CD4-positive, alpha-beta T cell (primary cell): ENCODE measurements at regions not wholly inside any gene's neighbourhood (a gene's known extent, or its start where the extent isn't known, plus 50 kb on each side); places are given as distances from the start of the nearest gene placed in this dataset.

Experiments
- ATAC-seq: fragments of 200-7000 bp; cut with Tn5 transposase; one replicate; pipeline ENCODE4 v1.10.0; 2022; ENCODE audit warnings: mild to moderate bottlenecking; ENCODE audit not compliant: poor library complexity
- CTCF ChIA-PET: fragments of 350-600 bp; sonication (Branson Sonifier 250); formaldehyde crosslinking; loops from one replicate; lab custom pipeline; 2021; ENCODE audit warnings: antibody characterized with exemption, inconsistent platforms; lab: Charles Lee
- POLR2A ChIA-PET: fragments of 350-600 bp; sonication (Branson Sonifier 250); formaldehyde crosslinking; loops from one replicate; lab custom pipeline; 2021; ENCODE audit warnings: antibody characterized with exemption, inconsistent platforms; lab: Charles Lee
- DNase-seq, 14 experiments: peaks; one replicate each; pipeline ENCODE4 v3.0.0-alpha.2; 2013 to 2020; ENCODE audit warnings: mixed read lengths in 2 of 14
- H3K27ac ChIP-seq, 2 donors: one replicate each; pipeline versions ENCODE4 v1.5.1 to v1.7.0; 2013; ENCODE audit warnings: low read length in 2 of 2, low read depth in 1 of 2, mild to moderate bottlenecking in 1 of 2
- H3K27me3 ChIP-seq, 2 experiments: 1 replicate in 1 of 2; 2 replicates in 1 of 2; pipeline versions ENCODE4 v1.6.1 to v1.7.0; 2013; ENCODE audit warnings: low read length in 2 of 2, control low read depth in 1 of 2, mild to moderate bottlenecking in 1 of 2, moderate library complexity in 1 of 2; ENCODE audit not compliant: insufficient read depth in 2 of 2, control insufficient read depth in 1 of 2
- H3K36me3 ChIP-seq: one replicate; pipeline ENCODE4 v1.6.1; 2013; ENCODE audit warnings: low read length, control low read depth; ENCODE audit not compliant: insufficient read depth
- H3K4me1 ChIP-seq: one replicate; pipeline ENCODE4 v1.6.1; 2013; ENCODE audit warnings: low read length, control low read depth; ENCODE audit not compliant: insufficient read depth
- H3K4me3 ChIP-seq: one replicate; pipeline ENCODE4 v1.5.1; 2013; ENCODE audit warnings: mild to moderate bottlenecking, low read length, moderate library complexity
- H3K9me3 ChIP-seq, 2 experiments: 1 replicate in 1 of 2; 2 replicates in 1 of 2; pipeline versions ENCODE4 v1.6.1 to v1.7.0; 2013; ENCODE audit warnings: low read length in 2 of 2, mild to moderate bottlenecking in 2 of 2, control low read depth in 1 of 2, moderate library complexity in 1 of 2; ENCODE audit not compliant: control insufficient read depth in 1 of 2, insufficient read depth in 1 of 2
- H3K27ac Mint-ChIP-seq: one replicate; pipeline ENCODE4 v1.8.0; 2020; ENCODE audit warnings: mixed read lengths
- H3K27me3 Mint-ChIP-seq: one replicate; pipeline ENCODE4 v1.8.0; 2021; ENCODE audit warnings: mixed read lengths
- H3K36me3 Mint-ChIP-seq: one replicate; pipeline ENCODE4 v1.8.0; 2021; ENCODE audit warnings: low read depth, mixed read lengths
- H3K4me1 Mint-ChIP-seq: one replicate; pipeline ENCODE4 v1.8.0; 2021; ENCODE audit warnings: low read depth, mixed read lengths
- H3K4me3 Mint-ChIP-seq: one replicate; pipeline ENCODE4 v1.8.0; 2020; ENCODE audit warnings: mild to moderate bottlenecking, mixed read lengths
- H3K9me3 Mint-ChIP-seq: one replicate; pipeline ENCODE4 v1.8.0; 2020; ENCODE audit warnings: mixed read lengths
- CTCF ChIP-seq: fragments of 200-600 bp; IDR thresholded peaks from one replicate; pipeline ENCODE4 v1.8.0; 2022; ENCODE audit warnings: antibody characterized with exemption, mild to moderate bottlenecking
- intact Hi-C, 2 experiments: fragments of 100-400 bp; cut with DNase I in 1 of 2; cut with micrococcal nuclease in 1 of 2; formaldehyde crosslinking; loops; one replicate each; pipeline versions ENCODE4 v1.15.1 to v1.9.0; 2023 to 2025; cut with DNase I, micrococcal nuclease

GRCh38 chr9:2928411-2928810 lies 84.5 kb upstream of the PUM3 start:
- no peaks in the 10 kb centered on the region for H3K4me1 ChIP-seq
- ChIA-PET POLR2A (no interaction called here), CTCF (no interaction called here)
- peaks cover 0 to 6% of the 10 kb centered on the region in 2 experiments for H3K9me3 ChIP-seq
- TF ChIP-seq CTCF, result no peak
- peaks cover 2 to 5% of the 10 kb centered on the region in 2 experiments for H3K27me3 ChIP-seq
- Mint-ChIP-seq H3K4me1 (no peaks in the 10 kb centered on the region), H3K4me3 (no peak overlapping the region), H3K36me3 (no peaks in the 10 kb centered on the region), H3K9me3 (peaks cover 3% of the 10 kb centered on the region), H3K27ac (no peak overlapping the region), H3K27me3 (peaks cover 12% of the 10 kb centered on the region)
- no peak overlapping the region for H3K4me3 ChIP-seq
- DNase-seq, result no peak
- no peak for ATAC-seq
- H3K36me3 ChIP-seq, result no peaks in the 10 kb centered on the region
- intact Hi-C loops, result no loop called here
- H3K27ac ChIP-seq, result no peak overlapping the region

GRCh38 chr9:2925016-2925415 lies 81.1 kb upstream of the PUM3 start:
- no peaks in the 10 kb centered on the region for H3K9me3 ChIP-seq
- Mint-ChIP-seq H3K27me3 (peaks cover 22% of the 10 kb centered on the region), H3K9me3 (peaks cover 3% of the 10 kb centered on the region), H3K36me3 (no peaks in the 10 kb centered on the region), H3K4me3 (no peak overlapping the region), H3K4me1 (no peaks in the 10 kb centered on the region), H3K27ac (no peak overlapping the region)
- no peaks in the 10 kb centered on the region for H3K36me3 ChIP-seq
- CTCF ChIA-PET, result no interaction called here
- intact Hi-C loops, result no loop called here
- ATAC-seq (no peak), DNase-seq (no peak)
- no peak overlapping the region for H3K4me3 ChIP-seq
- POLR2A ChIA-PET, result no interaction called here
- TF ChIP-seq CTCF, result no peak
- H3K27ac ChIP-seq, result no peak overlapping the region
- H3K4me1 ChIP-seq, result no peaks in the 10 kb centered on the region
- H3K27me3 ChIP-seq, result peaks cover 5% of the 10 kb centered on the region in 2 experiments

- no peaks in the 10 kb centered on the region for H3K9me3 ChIP-seq
- intact Hi-C loops, result no loop called here
- H3K36me3 ChIP-seq, result no peaks in the 10 kb centered on the region
- Mint-ChIP-seq H3K27me3 (peaks cover 24% of the 10 kb centered on the region), H3K4me3 (no peak overlapping the region), H3K4me1 (no peaks in the 10 kb centered on the region), H3K27ac (no peak overlapping the region), H3K9me3 (peaks cover 3% of the 10 kb centered on the region), H3K36me3 (no peaks in the 10 kb centered on the region)
- H3K4me3 ChIP-seq, result no peak overlapping the region
- H3K4me1 ChIP-seq, result no peaks in the 10 kb centered on the region
- TF ChIP-seq CTCF, result no peak
- no peak overlapping the region for H3K27ac ChIP-seq
- ATAC-seq (no peak), DNase-seq (no peak)
- CTCF ChIA-PET, result no interaction called here
- H3K27me3 ChIP-seq, result peaks cover 5% of the 10 kb centered on the region in 2 experiments
- POLR2A ChIA-PET, result no interaction called here
These were observed 80.5 kb upstream of the PUM3 start for GRCh38 chr9:2924380-2924768.
